Breast epithelium (tissue), 3 donors: ENCODE measurements at regions not wholly inside any gene's neighbourhood (a gene's known extent, or its start where the extent isn't known, plus 50 kb on each side); places are given as distances from the start of the nearest gene placed in this dataset.

Experiments
- POLR2A ChIP-seq: fragments of 450-650 bp; IDR thresholded peaks from one replicate; pipeline ENCODE4 v1.6.1; 2016; ENCODE audit warnings: antibody characterized with exemption, mild to moderate bottlenecking, moderate library complexity
- POLR2AphosphoS5 ChIP-seq, 3 donors: sonication (generic); formaldehyde crosslinking; IDR thresholded peaks; one replicate each; pipeline ENCODE4 v1.6.1; 2017; ENCODE audit warnings: antibody characterized with exemption in 3 of 3
- TF ChIP-seq, protein P1 (sequence below), 3 donors: fragments of 450-650 bp; IDR thresholded peaks; one replicate each; pipeline ENCODE4 v1.5.1; 2016 to 2017; ENCODE audit warnings: antibody characterized with exemption in 3 of 3, mild to moderate bottlenecking in 3 of 3, moderate library complexity in 3 of 3

DNA sequence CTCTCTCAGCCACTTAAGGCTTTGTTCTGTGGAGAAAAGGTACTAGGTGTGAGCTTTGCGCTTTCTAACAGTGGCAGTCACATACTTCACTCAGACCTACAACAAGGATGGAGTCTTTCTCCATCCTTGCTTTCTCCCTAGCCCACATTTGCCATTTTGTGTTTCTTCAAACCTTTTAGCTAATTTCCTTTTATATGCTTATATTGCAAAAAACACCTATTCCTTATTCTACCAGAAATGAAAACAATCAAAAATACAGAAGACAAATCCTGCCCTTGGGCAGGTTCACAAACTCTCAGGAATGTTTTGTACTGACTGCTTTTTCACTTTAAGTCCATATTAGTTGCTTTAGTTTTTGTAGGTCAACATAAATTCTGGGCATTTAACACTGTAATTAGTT, 914.2 kb downstream of the SQOR start:
- TF ChIP-seq, protein P1, sequence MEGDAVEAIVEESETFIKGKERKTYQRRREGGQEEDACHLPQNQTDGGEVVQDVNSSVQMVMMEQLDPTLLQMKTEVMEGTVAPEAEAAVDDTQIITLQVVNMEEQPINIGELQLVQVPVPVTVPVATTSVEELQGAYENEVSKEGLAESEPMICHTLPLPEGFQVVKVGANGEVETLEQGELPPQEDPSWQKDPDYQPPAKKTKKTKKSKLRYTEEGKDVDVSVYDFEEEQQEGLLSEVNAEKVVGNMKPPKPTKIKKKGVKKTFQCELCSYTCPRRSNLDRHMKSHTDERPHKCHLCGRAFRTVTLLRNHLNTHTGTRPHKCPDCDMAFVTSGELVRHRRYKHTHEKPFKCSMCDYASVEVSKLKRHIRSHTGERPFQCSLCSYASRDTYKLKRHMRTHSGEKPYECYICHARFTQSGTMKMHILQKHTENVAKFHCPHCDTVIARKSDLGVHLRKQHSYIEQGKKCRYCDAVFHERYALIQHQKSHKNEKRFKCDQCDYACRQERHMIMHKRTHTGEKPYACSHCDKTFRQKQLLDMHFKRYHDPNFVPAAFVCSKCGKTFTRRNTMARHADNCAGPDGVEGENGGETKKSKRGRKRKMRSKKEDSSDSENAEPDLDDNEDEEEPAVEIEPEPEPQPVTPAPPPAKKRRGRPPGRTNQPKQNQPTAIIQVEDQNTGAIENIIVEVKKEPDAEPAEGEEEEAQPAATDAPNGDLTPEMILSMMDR (IDR thresholded peaks at IDR 0.05), result no peak
- TF ChIP-seq POLR2AphosphoS5 (IDR thresholded peaks at IDR 0.05) (no peak), POLR2A (no peak)
